ENCODE measurements at regions not wholly inside any gene's neighbourhood (a gene's known extent, or its start where the extent isn't known, plus 50 kb on each side); places are given as distances from the start of the nearest gene placed in this dataset.

DNA sequence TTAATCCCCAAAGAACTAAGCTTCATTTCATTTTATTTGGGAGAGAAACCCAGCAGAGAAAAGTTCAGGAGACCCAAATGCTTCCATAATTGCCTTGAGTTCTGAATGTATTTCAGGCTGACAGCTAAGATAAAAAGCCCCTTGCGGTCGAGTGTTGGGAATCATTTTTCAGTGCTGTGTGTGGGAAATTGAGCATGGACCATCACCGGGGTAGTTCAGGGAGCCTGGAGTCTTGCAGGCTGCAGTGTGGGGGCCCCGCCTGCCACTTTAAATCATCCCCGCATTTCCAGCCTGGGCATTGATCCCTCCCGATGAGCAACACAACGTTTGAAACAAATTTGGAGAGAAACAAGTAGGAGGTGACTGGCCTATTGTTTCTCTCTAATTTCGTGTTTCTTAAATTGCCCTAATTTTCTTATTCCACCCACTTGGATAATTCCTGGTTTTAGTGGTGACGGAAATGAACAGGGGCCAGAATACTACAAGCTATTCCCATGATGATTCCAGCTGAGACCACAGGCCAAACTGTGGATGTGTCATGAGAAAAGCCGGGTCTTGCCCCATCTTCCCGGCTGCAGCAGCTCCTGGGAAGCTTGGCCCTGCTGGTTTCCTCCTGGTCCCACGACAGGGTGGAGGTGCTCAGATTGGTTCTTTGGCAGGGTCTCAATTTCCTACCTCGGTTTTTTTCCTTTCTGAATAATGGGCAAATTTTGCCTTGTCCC lies 75.1 kb downstream of the FOXL1 start:
- H3K9me3 ChIP-seq (ENCODE audit: control insufficient read depth in 2 of 3, insufficient read depth in 1 of 3, low read length in 3 of 3) = no peaks in the 10 kb centered on the region
- H3K27ac ChIP-seq (ENCODE audit: low read depth in 2 of 2, low read length in 2 of 2) = peak overlapping the region in 1 of 2 donors; percentile 7
- FAIRE-seq = no peak
- peaks cover 0 to 2% (median 0%) of the 10 kb centered on the region in 3 donors for H3K4me1 ChIP-seq (ENCODE audit: control insufficient read depth in 2 of 3, insufficient read depth in 2 of 3, low read depth in 1 of 3, low read length in 3 of 3)
- TF ChIP-seq, protein P1, sequence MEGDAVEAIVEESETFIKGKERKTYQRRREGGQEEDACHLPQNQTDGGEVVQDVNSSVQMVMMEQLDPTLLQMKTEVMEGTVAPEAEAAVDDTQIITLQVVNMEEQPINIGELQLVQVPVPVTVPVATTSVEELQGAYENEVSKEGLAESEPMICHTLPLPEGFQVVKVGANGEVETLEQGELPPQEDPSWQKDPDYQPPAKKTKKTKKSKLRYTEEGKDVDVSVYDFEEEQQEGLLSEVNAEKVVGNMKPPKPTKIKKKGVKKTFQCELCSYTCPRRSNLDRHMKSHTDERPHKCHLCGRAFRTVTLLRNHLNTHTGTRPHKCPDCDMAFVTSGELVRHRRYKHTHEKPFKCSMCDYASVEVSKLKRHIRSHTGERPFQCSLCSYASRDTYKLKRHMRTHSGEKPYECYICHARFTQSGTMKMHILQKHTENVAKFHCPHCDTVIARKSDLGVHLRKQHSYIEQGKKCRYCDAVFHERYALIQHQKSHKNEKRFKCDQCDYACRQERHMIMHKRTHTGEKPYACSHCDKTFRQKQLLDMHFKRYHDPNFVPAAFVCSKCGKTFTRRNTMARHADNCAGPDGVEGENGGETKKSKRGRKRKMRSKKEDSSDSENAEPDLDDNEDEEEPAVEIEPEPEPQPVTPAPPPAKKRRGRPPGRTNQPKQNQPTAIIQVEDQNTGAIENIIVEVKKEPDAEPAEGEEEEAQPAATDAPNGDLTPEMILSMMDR (IDR thresholded peaks at IDR 0.05; ENCODE audit: borderline replicate concordance, extremely low read depth, insufficient read depth) = no peak
- no peaks in the 10 kb centered on the region for H3K36me3 ChIP-seq (ENCODE audit: control insufficient read depth in 2 of 3, insufficient read depth in 3 of 3, low read length in 3 of 3)
- intact Hi-C loops (cut with DNase I) = no loop called here
- peak in 2 of 5 donors; percentile 30 to 44 for DNase-seq
- no peaks in the 10 kb centered on the region for H3K27me3 ChIP-seq (ENCODE audit: control insufficient read depth, insufficient read depth, low read length)
- no peak overlapping the region for H3K9ac ChIP-seq (ENCODE audit: low read length in 3 of 3)
- H3K4me3 ChIP-seq (ENCODE audit: low read length in 3 of 3) = no peak overlapping the region

DNA sequence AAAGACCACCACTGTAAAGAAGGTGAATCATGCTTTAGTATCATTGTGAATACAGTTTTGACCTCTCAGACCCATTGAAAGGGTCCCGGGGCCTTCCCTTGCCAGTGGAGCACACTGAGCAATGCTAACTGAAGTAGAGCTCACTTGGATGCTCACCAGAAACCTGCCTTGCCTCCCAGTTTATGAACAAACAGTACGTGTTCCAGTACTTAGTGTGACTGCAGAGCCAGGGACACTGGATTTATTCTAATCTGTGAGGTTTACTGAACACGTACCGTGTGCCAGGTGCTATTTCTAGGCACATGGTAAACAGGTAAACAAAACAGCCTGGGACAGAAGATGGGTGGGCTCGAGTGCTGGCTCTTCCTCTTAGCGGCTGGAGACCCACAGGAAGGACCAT lies 79.6 kb downstream of the FOXL1 start:
- no peak for FAIRE-seq
- Histone ChIP-seq H3K4me1 (ENCODE audit: control insufficient read depth in 2 of 3, insufficient read depth in 2 of 3, low read depth in 1 of 3, low read length in 3 of 3) (no peaks in the 10 kb centered on the region), H3K9ac (ENCODE audit: low read length in 3 of 3) (no peak overlapping the region), H3K27me3 (ENCODE audit: control insufficient read depth, insufficient read depth, low read length) (no peaks in the 10 kb centered on the region), H3K4me3 (ENCODE audit: low read length in 3 of 3) (no peak overlapping the region), H3K9me3 (ENCODE audit: control insufficient read depth in 2 of 3, insufficient read depth in 1 of 3, low read length in 3 of 3) (no peaks in the 10 kb centered on the region), H3K27ac (ENCODE audit: low read depth in 2 of 2, low read length in 2 of 2) (no peak overlapping the region), H3K36me3 (ENCODE audit: control insufficient read depth in 2 of 3, insufficient read depth in 3 of 3, low read length in 3 of 3) (no peaks in the 10 kb centered on the region)
- TF ChIP-seq, protein P1 (IDR thresholded peaks at IDR 0.05; ENCODE audit: borderline replicate concordance, extremely low read depth, insufficient read depth) = no peak
- no peak for DNase-seq
- intact Hi-C loops (cut with DNase I) = no loop called here

DNA sequence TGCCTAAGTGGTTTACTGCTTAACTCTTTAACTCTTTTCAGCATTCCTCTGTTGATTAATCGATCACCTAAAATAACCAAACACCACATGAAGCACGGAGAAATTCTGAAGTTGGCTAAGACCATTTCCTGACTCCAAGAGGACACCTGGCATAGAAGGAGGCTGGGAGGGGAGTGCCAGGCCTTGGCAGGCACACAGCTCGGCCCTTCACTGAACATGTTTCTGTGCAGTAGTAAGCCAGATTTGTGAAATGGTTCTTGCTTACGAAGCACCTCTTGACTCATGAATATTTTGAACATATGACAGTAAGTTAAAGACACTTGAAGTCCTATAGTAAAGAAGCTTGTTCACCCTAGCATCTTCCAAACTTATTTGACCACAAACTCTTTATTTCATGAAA lies 82.3 kb downstream of the FOXL1 start:
- no peak overlapping the region for H3K27ac ChIP-seq (ENCODE audit: low read depth in 2 of 2, low read length in 2 of 2)
- H3K4me1 ChIP-seq (ENCODE audit: control insufficient read depth in 2 of 3, insufficient read depth in 2 of 3, low read depth in 1 of 3, low read length in 3 of 3) = no peaks in the 10 kb centered on the region
- intact Hi-C loops (cut with DNase I) = no loop called here
- H3K36me3 ChIP-seq (ENCODE audit: control insufficient read depth in 2 of 3, insufficient read depth in 3 of 3, low read length in 3 of 3) = no peaks in the 10 kb centered on the region
- FAIRE-seq (no peak), DNase-seq (no peak)
- no peaks in the 10 kb centered on the region for H3K9me3 ChIP-seq (ENCODE audit: control insufficient read depth in 2 of 3, insufficient read depth in 1 of 3, low read length in 3 of 3)
- no peak overlapping the region for H3K4me3 ChIP-seq (ENCODE audit: low read length in 3 of 3)
- TF ChIP-seq, protein P1 (IDR thresholded peaks at IDR 0.05; ENCODE audit: borderline replicate concordance, extremely low read depth, insufficient read depth) = no peak
- no peaks in the 10 kb centered on the region for H3K27me3 ChIP-seq (ENCODE audit: control insufficient read depth, insufficient read depth, low read length)
- H3K9ac ChIP-seq (ENCODE audit: low read length in 3 of 3) = no peak overlapping the region

Measured in kidney (tissue), 13 donors.